ENCODE measurements at regions not wholly inside any gene's neighbourhood (a gene's known extent, or its start where the extent isn't known, plus 50 kb on each side); places are given as distances from the start of the nearest gene placed in this dataset.

- H2BK120ac ChIP-seq (replicated peaks; ENCODE audit: low read depth, low read length), result no peak overlapping the region
- H3K4ac ChIP-seq (replicated peaks; ENCODE audit: insufficient read length, low read depth, low read length), result no peak overlapping the region
- H2AFZ ChIP-seq (ENCODE audit: low read length), result no peak overlapping the region
- no peaks in the 10 kb centered on the region for H3K9me3 ChIP-seq (ENCODE audit: insufficient read depth in 2 of 2, low read depth in 1 of 2, low read length in 1 of 2)
- no peak overlapping the region for H3K23ac ChIP-seq (ENCODE audit: insufficient read length)
- DNase-seq (ENCODE audit: low read depth in 1 of 2, low spot score in 2 of 2) (no peak), FAIRE-seq (no peak)
- H2AK5ac ChIP-seq (ENCODE audit: low read depth, low read length), result no peak overlapping the region
- H2BK12ac ChIP-seq (ENCODE audit: low read depth, low read length), result no peak overlapping the region
- H3K79me2 ChIP-seq (ENCODE audit: control insufficient read depth in 1 of 2, insufficient read depth in 2 of 2, low read length in 2 of 2), result no peaks in the 10 kb centered on the region
- no peak overlapping the region for H2BK5ac ChIP-seq (ENCODE audit: low read depth, low read length)
- no peak overlapping the region for H4K5ac ChIP-seq (ENCODE audit: insufficient read length, low read depth, low read length)
- H3K27me3 ChIP-seq (replicated peaks in 1 of 4; ENCODE audit: control insufficient read depth in 3 of 4, extremely low read depth in 1 of 4, insufficient read depth in 3 of 4, low read length in 3 of 4), result no peaks in the 10 kb centered on the region
- TF ChIP-seq FOSL1 (IDR thresholded peaks at IDR 0.05; ENCODE audit: insufficient read depth, low read depth, low read length) (no peak), SIRT6 (IDR thresholded peaks at IDR 0.05; ENCODE audit: low read length) (no peak), GTF2F1 (IDR thresholded peaks at IDR 0.05; ENCODE audit: borderline replicate concordance, low read depth, low read length) (no peak), KDM5A (IDR thresholded peaks at IDR 0.05; ENCODE audit: low read length) (no peak), CBX5 (IDR thresholded peaks at IDR 0.05; ENCODE audit: low read depth, low read length) (no peak), NANOG (IDR thresholded peaks at IDR 0.05; ENCODE audit: insufficient read depth, low read depth, low read length, poor library complexity, severe bottlenecking) (no peak), BRCA1 (IDR thresholded peaks at IDR 0.05; ENCODE audit: low read depth, low read length) (no peak), EGR1 (IDR thresholded peaks at IDR 0.05; ENCODE audit: borderline replicate concordance, low read depth, low read length) (no peak), BACH1 (IDR thresholded peaks at IDR 0.05; ENCODE audit: low read length) (no peak), HDAC6 (IDR thresholded peaks at IDR 0.05; ENCODE audit: low read depth, low read length) (no peak), KDM4A (IDR thresholded peaks at IDR 0.05; ENCODE audit: low read depth, low read length, severe bottlenecking) (no peak), NRF1 (IDR thresholded peaks at IDR 0.05; ENCODE audit: low read depth, low read length) (no peak)
- no peak overlapping the region for H4K91ac ChIP-seq (replicated peaks; ENCODE audit: insufficient read length, low read length)
- H4K20me1 ChIP-seq (replicated peaks in 1 of 2; ENCODE audit: control insufficient read depth in 1 of 2, insufficient read depth in 2 of 2, low read length in 2 of 2), result no peaks in the 10 kb centered on the region
- no peaks in the 10 kb centered on the region for H3K4me1 ChIP-seq (replicated peaks in 1 of 4; ENCODE audit: control insufficient read depth in 3 of 4, insufficient read depth in 4 of 4, low read length in 3 of 4)
- H3K14ac ChIP-seq (ENCODE audit: insufficient read length), result no peak overlapping the region
- no peak overlapping the region for H4K8ac ChIP-seq (ENCODE audit: extremely low read depth, insufficient read depth, low read length)
- no peak overlapping the region for H3K4me2 ChIP-seq (ENCODE audit: insufficient read depth in 1 of 2, low read depth in 2 of 2, low read length in 2 of 2)
- H3K9ac ChIP-seq (replicated peaks in 1 of 4; ENCODE audit: extremely low read depth in 1 of 4, low read depth in 3 of 4, low read length in 3 of 4), result no peak overlapping the region
- CTCF ChIA-PET (ENCODE audit: partially characterized antibody), result no interaction called here
- no peak overlapping the region for H3K4me3 ChIP-seq (ENCODE audit: extremely low read depth in 1 of 4, insufficient read depth in 2 of 4, low read depth in 3 of 4, low read length in 4 of 4)
- H3K18ac ChIP-seq (ENCODE audit: extremely low read depth, low read length), result no peak overlapping the region
- no peaks in the 10 kb centered on the region for H3K79me1 ChIP-seq (ENCODE audit: low read depth, low read length)
- H3K27ac ChIP-seq (ENCODE audit: low read depth, low read length), result no peak overlapping the region
- H3K23me2 ChIP-seq (ENCODE audit: low read depth, low read length), result no peaks in the 10 kb centered on the region
- no peak overlapping the region for H2BK15ac ChIP-seq (ENCODE audit: low read length)
- H3K56ac ChIP-seq (replicated peaks; ENCODE audit: insufficient read length, low read depth, low read length), result no peak overlapping the region
- 91% methylated on average over 7 of the region's 12 CpGs; no CpG with 5 or more reads in 1 of the 2 experiments for WGBS, 2 experiments (ENCODE audit: extremely low coverage in 1 of 2, insufficient coverage in 1 of 2, insufficient read length in 1 of 2, insufficient replicate concordance in 2 of 2, low coverage in 1 of 2, low lambda C conversion rate in 2 of 2, missing lambda C conversion rate in 1 of 2)
- POLR2A ChIA-PET (ENCODE audit: partially characterized antibody), result no interaction called here
- no peak overlapping the region for H2BK20ac ChIP-seq (ENCODE audit: low read length)
- no peaks in the 10 kb centered on the region for H3K36me3 ChIP-seq (ENCODE audit: control insufficient read depth in 2 of 4, insufficient read depth in 4 of 4, low read length in 3 of 4)
Observed at GRCh38 chr4:64880557-64880956, 471.3 kb upstream of the TECRL start.
